ENCODE measurements at regions not wholly inside any gene's neighbourhood (a gene's known extent, or its start where the extent isn't known, plus 50 kb on each side); places are given as distances from the start of the nearest gene placed in this dataset.

DNA sequence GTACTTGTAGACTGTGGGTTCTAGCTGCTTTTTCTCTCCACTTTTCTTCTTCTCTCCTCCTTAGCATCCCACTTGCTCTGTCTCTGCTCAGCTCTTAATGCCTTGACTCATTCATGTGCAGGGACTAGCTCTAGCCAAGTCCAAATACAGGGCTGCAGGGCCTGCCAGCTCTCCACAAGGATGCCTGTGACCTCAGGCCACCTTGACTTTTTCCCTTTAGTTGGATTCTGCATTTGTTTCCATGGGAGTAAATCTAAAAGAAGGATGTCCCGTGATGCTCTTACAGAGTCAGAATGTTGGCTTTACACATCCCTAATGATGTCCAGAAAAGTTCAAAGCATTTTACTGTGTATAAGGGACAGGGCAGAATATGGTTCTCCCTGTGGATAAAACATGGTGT is 101.8 kb upstream of the PREP start:
- POLR2A ChIA-PET: no interaction called here
- no peaks in the 10 kb centered on the region for H4K20me1 ChIP-seq (ENCODE audit: insufficient read depth, low read length)
- BruUV-seq (replicated peaks): no TSS peak

DNA sequence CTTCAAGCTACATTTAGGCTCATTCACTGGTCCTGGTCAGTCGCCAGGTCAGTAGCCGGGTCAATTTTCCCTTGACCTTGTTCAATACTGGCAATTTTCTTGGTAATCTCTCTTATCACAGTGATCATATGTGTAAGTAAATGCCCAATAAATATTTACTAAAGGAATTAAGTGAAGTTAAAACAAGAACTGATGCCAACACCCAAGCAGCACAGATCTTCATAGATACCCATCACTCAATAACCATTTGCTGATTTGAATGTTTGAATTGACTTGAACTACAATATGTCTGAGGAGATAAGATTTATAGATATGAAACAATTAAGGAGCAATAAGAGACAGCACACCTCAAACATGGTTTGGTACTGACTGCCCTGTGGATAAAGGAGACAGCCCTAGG is 100.8 kb upstream of the PREP start:
- no peaks in the 10 kb centered on the region for H3K79me2 ChIP-seq (ENCODE audit: insufficient read depth, low read depth, low read length)
- TF ChIP-seq EZH2phosphoT487 (IDR thresholded peaks at IDR 0.05; ENCODE audit: borderline replicate concordance, low read depth, low read length): no peak
- TF ChIP-seq, protein P1, sequence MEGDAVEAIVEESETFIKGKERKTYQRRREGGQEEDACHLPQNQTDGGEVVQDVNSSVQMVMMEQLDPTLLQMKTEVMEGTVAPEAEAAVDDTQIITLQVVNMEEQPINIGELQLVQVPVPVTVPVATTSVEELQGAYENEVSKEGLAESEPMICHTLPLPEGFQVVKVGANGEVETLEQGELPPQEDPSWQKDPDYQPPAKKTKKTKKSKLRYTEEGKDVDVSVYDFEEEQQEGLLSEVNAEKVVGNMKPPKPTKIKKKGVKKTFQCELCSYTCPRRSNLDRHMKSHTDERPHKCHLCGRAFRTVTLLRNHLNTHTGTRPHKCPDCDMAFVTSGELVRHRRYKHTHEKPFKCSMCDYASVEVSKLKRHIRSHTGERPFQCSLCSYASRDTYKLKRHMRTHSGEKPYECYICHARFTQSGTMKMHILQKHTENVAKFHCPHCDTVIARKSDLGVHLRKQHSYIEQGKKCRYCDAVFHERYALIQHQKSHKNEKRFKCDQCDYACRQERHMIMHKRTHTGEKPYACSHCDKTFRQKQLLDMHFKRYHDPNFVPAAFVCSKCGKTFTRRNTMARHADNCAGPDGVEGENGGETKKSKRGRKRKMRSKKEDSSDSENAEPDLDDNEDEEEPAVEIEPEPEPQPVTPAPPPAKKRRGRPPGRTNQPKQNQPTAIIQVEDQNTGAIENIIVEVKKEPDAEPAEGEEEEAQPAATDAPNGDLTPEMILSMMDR (conservative IDR thresholded peaks at IDR 0.05; ENCODE audit: low read length): no peak
- CTCF ChIA-PET (ENCODE audit: unreplicated experiment): no interaction called here

More for the DNA sequence above, 101.8 kb upstream of the PREP start:
- no peaks in the 10 kb centered on the region for H3K4me1 ChIP-seq (ENCODE audit: insufficient read depth, low read length, poor library complexity, severe bottlenecking)
- H2AFZ ChIP-seq (ENCODE audit: low read length): no peak overlapping the region
- no peak overlapping the region for H3K4me2 ChIP-seq (ENCODE audit: low read length)
- intact Hi-C loops (cut with micrococcal nuclease; ENCODE audit: unreplicated experiment): no loop called here
- no peak for DNase-seq (ENCODE audit: low spot score)
- CTCF ChIA-PET (ENCODE audit: unreplicated experiment): no interaction called here
- no peaks in the 10 kb centered on the region for H3K36me3 ChIP-seq (ENCODE audit: insufficient read depth, low read length)
- no peaks in the 10 kb centered on the region for H3K9me3 ChIP-seq (ENCODE audit: low read length)
- H3K9me2 ChIP-seq (ENCODE audit: insufficient read depth, low read length): no peaks in the 10 kb centered on the region
- TF ChIP-seq EZH2phosphoT487 (IDR thresholded peaks at IDR 0.05; ENCODE audit: borderline replicate concordance, low read depth, low read length): no peak
- TF ChIP-seq, protein P1 (conservative IDR thresholded peaks at IDR 0.05; ENCODE audit: low read length): no peak
- no peak overlapping the region for H3K4me3 ChIP-seq (ENCODE audit: low read depth, low read length, poor library complexity, severe bottlenecking)
- no peaks in the 10 kb centered on the region for H3K79me2 ChIP-seq (ENCODE audit: insufficient read depth, low read depth, low read length)
- no peak overlapping the region for H3K27ac ChIP-seq (ENCODE audit: low read depth, low read length, poor library complexity, severe bottlenecking)

GRCh38 chr6:105501826-105502344 is 99.0 kb upstream of the PREP start:
- CTCF ChIA-PET (ENCODE audit: unreplicated experiment): no interaction called here
- H3K4me3 ChIP-seq (ENCODE audit: low read depth, low read length, poor library complexity, severe bottlenecking): no peak overlapping the region
- no peak for DNase-seq (ENCODE audit: low spot score)
- no peaks in the 10 kb centered on the region for H3K9me2 ChIP-seq (ENCODE audit: insufficient read depth, low read length)
- intact Hi-C loops (cut with micrococcal nuclease; ENCODE audit: unreplicated experiment): no loop called here
- no TSS peak for BruUV-seq (replicated peaks)
- H3K4me2 ChIP-seq (ENCODE audit: low read length): no peak overlapping the region
- H3K27ac ChIP-seq (ENCODE audit: low read depth, low read length, poor library complexity, severe bottlenecking): no peak overlapping the region
- H3K36me3 ChIP-seq (ENCODE audit: insufficient read depth, low read length): no peaks in the 10 kb centered on the region
- H2AFZ ChIP-seq (ENCODE audit: low read length): no peak overlapping the region
- TF ChIP-seq, protein P1 (conservative IDR thresholded peaks at IDR 0.05; ENCODE audit: low read length): no peak
- TF ChIP-seq EZH2phosphoT487 (IDR thresholded peaks at IDR 0.05; ENCODE audit: borderline replicate concordance, low read depth, low read length): no peak
- H3K4me1 ChIP-seq (ENCODE audit: insufficient read depth, low read length, poor library complexity, severe bottlenecking): no peaks in the 10 kb centered on the region
- H3K79me2 ChIP-seq (ENCODE audit: insufficient read depth, low read depth, low read length): no peaks in the 10 kb centered on the region
- POLR2A ChIA-PET: no interaction called here
- no peaks in the 10 kb centered on the region for H4K20me1 ChIP-seq (ENCODE audit: insufficient read depth, low read length)
- H3K9me3 ChIP-seq (ENCODE audit: low read length): no peaks in the 10 kb centered on the region

More for the DNA sequence above, 100.8 kb upstream of the PREP start:
- H3K36me3 ChIP-seq (ENCODE audit: insufficient read depth, low read length): no peaks in the 10 kb centered on the region
- no peaks in the 10 kb centered on the region for H3K9me2 ChIP-seq (ENCODE audit: insufficient read depth, low read length)
- no peak overlapping the region for H2AFZ ChIP-seq (ENCODE audit: low read length)
- H3K4me3 ChIP-seq (ENCODE audit: low read depth, low read length, poor library complexity, severe bottlenecking): no peak overlapping the region
- H4K20me1 ChIP-seq (ENCODE audit: insufficient read depth, low read length): no peaks in the 10 kb centered on the region
- H3K4me1 ChIP-seq (ENCODE audit: insufficient read depth, low read length, poor library complexity, severe bottlenecking): no peaks in the 10 kb centered on the region
- DNase-seq (ENCODE audit: low spot score): no peak
- no peak overlapping the region for H3K27ac ChIP-seq (ENCODE audit: low read depth, low read length, poor library complexity, severe bottlenecking)
- POLR2A ChIA-PET: interaction anchor here (0.6 kb wide), 1 partner anchor 155 kb away, joined by 3 read pairs; no protein-coding TSS in a partner anchor
- H3K4me2 ChIP-seq (ENCODE audit: low read length): no peak overlapping the region
- no TSS peak for BruUV-seq (replicated peaks)
- H3K9me3 ChIP-seq (ENCODE audit: low read length): no peaks in the 10 kb centered on the region
- intact Hi-C loops (cut with micrococcal nuclease; ENCODE audit: unreplicated experiment): no loop called here

All from OCI-LY7 (cell line).